SK-N-MC (cell line): ENCODE measurements at regions not wholly inside any gene's neighbourhood (a gene's known extent, or its start where the extent isn't known, plus 50 kb on each side); places are given as distances from the start of the nearest gene placed in this dataset.

Source experiments
- EZH2 ChIP-seq: fragments of 200-600 bp; sonication (generic); IDR thresholded peaks from one replicate; pipeline ENCODE4 v1.6.1; 2017; ENCODE audit warnings: antibody characterized with exemption
- FOXP2 ChIP-seq: optimal IDR thresholded peaks from 2 replicates; pipeline ENCODE3; 2011; ENCODE audit warnings: mild to moderate bottlenecking, moderate library complexity; ENCODE audit not compliant: insufficient read depth; ENCODE audit errors: extremely low read length, control extremely low read depth
- POLR2AphosphoS5 ChIP-seq: IDR thresholded peaks from 2 replicates; pipeline ENCODE4 v1.6.1; 2012; ENCODE audit warnings: mild to moderate bottlenecking, low read depth, low read length, borderline replicate concordance

GRCh38 chr1:118247593-118247992 is 62.6 kb upstream of the SPAG17 start:
- no peak for TF ChIP-seq POLR2AphosphoS5
- TF ChIP-seq EZH2, result no peak
- no peak for TF ChIP-seq FOXP2
